A549 (cell line): ENCODE measurements at regions not wholly inside any gene's neighbourhood (a gene's known extent, or its start where the extent isn't known, plus 50 kb on each side); places are given as distances from the start of the nearest gene placed in this dataset.

Source experiments
- ATAC-seq, 2 experiments: fragments of 200-7000 bp in 1 of 2; fragments of >200 bp in 1 of 2; cut with Nextera tagmentation in 1 of 2; cut with Tn5 transposase in 1 of 2; 3 replicates each; pipeline versions ENCODE4 v1.8.0 to v1.9.1; 2018 to 2020; ENCODE audit warnings: mild to moderate bottlenecking in 1 of 2, moderate library complexity in 1 of 2
- CTCF ChIA-PET: fragments of 300-600 bp; sonication (Branson Sonifier 250); formaldehyde crosslinking; extraction: SDS; loops from one replicate; lab custom pipeline; 2021; ENCODE audit warnings: antibody characterized with exemption, inconsistent platforms; lab: Yijun Ruan, JAX
- POLR2A ChIA-PET: fragments of 350-600 bp; formaldehyde crosslinking; extraction: SDS; loops from one replicate; lab custom pipeline; 2021; ENCODE audit warnings: antibody characterized with exemption, inconsistent platforms; lab: Yijun Ruan, JAX
- DNase-seq, 2 experiments: peaks; one replicate each; pipeline versions ENCODE4 v3.0.0 to v3.0.0-alpha.2; 2011 to 2016; ENCODE audit warnings: low read depth in 1 of 2, low spot score in 1 of 2
- FAIRE-seq: peaks from 2 replicates; lab custom pipeline; 2011; peaks lifted over from hg19 to GRCh38; lab: Jason Lieb, UNC
- H3K27ac ChIP-seq, 2 experiments: fragments of >200 bp; sonication (Bioruptor Twin); formaldehyde crosslinking; 3 replicates each; pipeline ENCODE4 v1.5.1; 2016 to 2017
- H3K4me1 ChIP-seq: fragments of >200 bp; sonication (Bioruptor Twin); formaldehyde crosslinking; 3 replicates; pipeline ENCODE4 v1.6.1; 2016
- H3K4me2 ChIP-seq: fragments of >200 bp; sonication (Bioruptor Twin); formaldehyde crosslinking; 3 replicates; pipeline ENCODE4 v1.6.1; 2016
- H3K4me3 ChIP-seq: fragments of >200 bp; sonication (Bioruptor Twin); formaldehyde crosslinking; 3 replicates; pipeline ENCODE4 v1.5.1; 2016
- H3K9me3 ChIP-seq: fragments of >200 bp; sonication (Bioruptor Twin); formaldehyde crosslinking; 3 replicates; pipeline ENCODE4 v1.6.1; 2016
- CEBPB ChIP-seq, 2 experiments: fragments of >200 bp in 1 of 2; sonication (Bioruptor Twin) in 1 of 2; formaldehyde crosslinking in 1 of 2; IDR thresholded peaks; 2 replicates each; pipeline ENCODE4 v1.6.1; 2012 to 2016
- EHF ChIP-seq: fragments of 250-450 bp; sonication (Bioruptor Pico); IDR thresholded peaks from 2 replicates; pipeline ENCODE4 v1.5.0; 2020; ENCODE audit warnings: mild to moderate bottlenecking
- EP300 ChIP-seq, 2 experiments: fragments of >200 bp; sonication (Bioruptor Twin); formaldehyde crosslinking; IDR thresholded peaks; 2 replicates in 1 of 2; 3 replicates in 1 of 2; pipeline ENCODE4 v1.6.1; 2016 to 2017
- ESRRA ChIP-seq: fragments of 150-350 bp; IDR thresholded peaks from 2 replicates; pipeline ENCODE4 v1.6.1; 2014; ENCODE audit warnings: mild to moderate bottlenecking, low read length, borderline replicate concordance
- FOSB ChIP-seq: fragments of 250-450 bp; sonication (Bioruptor Pico); IDR thresholded peaks from 2 replicates; pipeline ENCODE4 v1.5.0; 2020; ENCODE audit warnings: mild to moderate bottlenecking, moderate library complexity
- HEYL ChIP-seq: fragments of 250-450 bp; sonication (Bioruptor Pico); IDR thresholded peaks from 2 replicates; pipeline ENCODE4 v1.8.0; 2021; ENCODE audit warnings: mild to moderate bottlenecking, moderate library complexity
- JUN ChIP-seq, 2 experiments: fragments of >200 bp; sonication (Bioruptor Twin); formaldehyde crosslinking; IDR thresholded peaks; 2 replicates in 1 of 2; 3 replicates in 1 of 2; pipeline ENCODE4 v1.6.1; 2016 to 2017
- KDM5A ChIP-seq: fragments of 200-600 bp; sonication (generic); IDR thresholded peaks from 2 replicates; pipeline ENCODE4 v1.6.1; 2016; ENCODE audit warnings: antibody characterized with exemption, mild to moderate bottlenecking
- MAFK ChIP-seq: fragments of 450-650 bp; IDR thresholded peaks from 2 replicates; pipeline ENCODE4 v1.6.1; 2014; ENCODE audit not compliant: partially characterized antibody
- MAZ ChIP-seq: fragments of 150-350 bp; IDR thresholded peaks from 2 replicates; pipeline ENCODE4 v1.6.1; 2014; ENCODE audit warnings: antibody characterized with exemption, low read depth, low read length, borderline replicate concordance
- NR3C1 ChIP-seq: fragments of >200 bp; sonication (Bioruptor Twin); formaldehyde crosslinking; IDR thresholded peaks from 3 replicates; pipeline ENCODE4 v1.6.1; 2017
- RAD21 ChIP-seq, 2 experiments: fragments of >200 bp in 1 of 2; sonication (Bioruptor Twin) in 1 of 2; formaldehyde crosslinking in 1 of 2; IDR thresholded peaks in 1 of 2; conservative IDR thresholded peaks in 1 of 2; 2 replicates in 1 of 2; 3 replicates in 1 of 2; pipeline ENCODE4 v1.6.1; 2012 to 2018; ENCODE audit warnings: inconsistent platforms in 1 of 2
- RARB ChIP-seq: fragments of 250-450 bp; sonication (Bioruptor Pico); IDR thresholded peaks from 2 replicates; pipeline ENCODE4 v1.8.0; 2021; ENCODE audit warnings: mild to moderate bottlenecking, moderate library complexity
- SMC3 ChIP-seq: fragments of >200 bp; sonication (Bioruptor Twin); formaldehyde crosslinking; IDR thresholded peaks from 3 replicates; pipeline ENCODE4 v1.6.1; 2018; ENCODE audit warnings: inconsistent platforms
- ZFP36 ChIP-seq: fragments of 450-650 bp; IDR thresholded peaks from 2 replicates; pipeline ENCODE4 v1.6.1; 2014; ENCODE audit warnings: borderline replicate concordance; ENCODE audit not compliant: partially characterized antibody
- ZSCAN20 ChIP-seq: fragments of 250-450 bp; sonication (Bioruptor Pico); IDR thresholded peaks from 2 replicates; pipeline ENCODE4 v1.8.0; 2022; ENCODE audit warnings: mild to moderate bottlenecking, moderate library complexity
- WGBS: methylation state at CpG from one replicate; pipeline ENCODE4 v1.1.6; 2017; ENCODE audit errors: missing lambda C conversion rate; 5-methylcytosine and 5-hydroxymethylcytosine counted together
- TF ChIP-seq, protein P1 (sequence below): IDR thresholded peaks from 2 replicates; pipeline ENCODE4 v1.6.1; 2012

DNA sequence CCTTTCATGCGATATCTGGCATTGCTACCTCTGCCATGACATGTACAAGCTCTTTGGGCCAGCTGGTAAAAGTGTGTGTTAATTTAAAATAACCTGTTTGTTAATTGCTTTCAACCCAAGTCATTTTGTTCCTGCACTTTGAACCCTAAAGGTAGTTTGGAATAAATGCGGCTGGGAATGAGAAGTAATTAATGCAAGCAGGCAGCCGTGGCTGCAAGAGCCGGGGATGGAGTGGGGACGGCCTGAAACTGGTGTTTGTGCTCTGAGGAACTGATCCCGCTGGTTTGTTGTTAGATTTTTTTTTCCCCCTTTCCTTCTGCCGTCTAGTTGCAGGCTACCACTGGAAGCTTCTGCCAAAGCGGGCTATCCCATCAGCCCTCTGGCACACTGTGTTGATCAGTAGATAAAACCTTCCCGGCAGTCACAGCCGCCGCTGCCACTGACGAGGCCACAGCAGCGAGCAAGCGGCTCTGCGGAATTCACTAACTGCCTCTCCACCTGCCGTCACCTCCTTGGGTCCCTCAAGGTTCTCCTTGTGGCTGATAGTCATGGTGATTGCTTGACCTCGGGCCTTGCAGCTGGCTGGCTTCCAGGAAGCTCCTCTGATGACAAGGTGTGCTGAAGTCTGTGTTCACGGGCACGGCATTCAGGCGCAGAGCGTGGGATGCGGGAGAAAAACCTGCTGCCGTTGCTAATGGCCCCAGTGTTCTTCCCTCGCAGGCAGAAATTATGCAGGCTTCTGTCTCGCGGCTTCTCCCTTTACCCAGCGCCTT is 315.9 kb downstream of the TFAP2A start:
- Histone ChIP-seq H3K27ac (no peak overlapping the region), H3K4me2 (no peak overlapping the region), H3K9me3 (no peaks in the 10 kb centered on the region), H3K4me3 (no peak overlapping the region), H3K4me1 (no peaks in the 10 kb centered on the region)
- no peak for FAIRE-seq
- WGBS, result 89% methylated on average over 21 of the region's 27 CpGs
- POLR2A ChIA-PET, result no interaction called here
- CTCF ChIA-PET, result no interaction called here
- no peak for ATAC-seq
- TF ChIP-seq RAD21 (conservative IDR thresholded peaks at IDR 0.05 in 1 of 2, IDR thresholded peaks at IDR 0.05 in 1 of 2), result no peak
- no peak for TF ChIP-seq RARB (CRISPR knock-in tag)
- TF ChIP-seq ZFP36, result no peak
- TF ChIP-seq FOSB (CRISPR knock-in tag), result no peak
- no peak for TF ChIP-seq MAFK
- no peak for TF ChIP-seq EP300 (IDR thresholded peaks at IDR 0.05)
- TF ChIP-seq, all 56 proteins: peak for 0
- no peak for DNase-seq

GRCh38 chr6:10093282-10093681 is 321.6 kb downstream of the TFAP2A start:
- 67% methylated on average over 3 of the region's 5 CpGs for WGBS
- no peak for TF ChIP-seq HEYL (CRISPR knock-in tag)
- TF ChIP-seq, protein P1, sequence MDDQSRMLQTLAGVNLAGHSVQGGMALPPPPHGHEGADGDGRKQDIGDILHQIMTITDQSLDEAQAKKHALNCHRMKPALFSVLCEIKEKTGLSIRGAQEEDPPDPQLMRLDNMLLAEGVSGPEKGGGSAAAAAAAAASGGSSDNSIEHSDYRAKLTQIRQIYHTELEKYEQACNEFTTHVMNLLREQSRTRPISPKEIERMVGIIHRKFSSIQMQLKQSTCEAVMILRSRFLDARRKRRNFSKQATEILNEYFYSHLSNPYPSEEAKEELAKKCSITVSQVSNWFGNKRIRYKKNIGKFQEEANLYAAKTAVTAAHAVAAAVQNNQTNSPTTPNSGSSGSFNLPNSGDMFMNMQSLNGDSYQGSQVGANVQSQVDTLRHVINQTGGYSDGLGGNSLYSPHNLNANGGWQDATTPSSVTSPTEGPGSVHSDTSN, result no peak
- TF ChIP-seq MAZ, result no peak
- TF ChIP-seq MAFK, result no peak
- TF ChIP-seq EHF (CRISPR knock-in tag), result no peak
- TF ChIP-seq NR3C1, result no peak
- no peak for TF ChIP-seq ZSCAN20
- ChIA-PET CTCF (no interaction called here), POLR2A (no interaction called here)
- H3K4me2 ChIP-seq, result no peak overlapping the region
- H3K9me3 ChIP-seq, result peaks cover 9% of the 10 kb centered on the region; the same call in 2 of the 3 replicates
- H3K4me1 ChIP-seq, result no peaks in the 10 kb centered on the region
- ATAC-seq, result no peak
- no peak overlapping the region for H3K27ac ChIP-seq
- DNase-seq, result no peak
- FAIRE-seq, result no peak
- H3K4me3 ChIP-seq, result no peak overlapping the region

- no peak overlapping the region for H3K4me3 ChIP-seq
- no peak for FAIRE-seq
These were observed 330.5 kb downstream of the TFAP2A start for GRCh38 chr6:10084111-10084986.

DNA sequence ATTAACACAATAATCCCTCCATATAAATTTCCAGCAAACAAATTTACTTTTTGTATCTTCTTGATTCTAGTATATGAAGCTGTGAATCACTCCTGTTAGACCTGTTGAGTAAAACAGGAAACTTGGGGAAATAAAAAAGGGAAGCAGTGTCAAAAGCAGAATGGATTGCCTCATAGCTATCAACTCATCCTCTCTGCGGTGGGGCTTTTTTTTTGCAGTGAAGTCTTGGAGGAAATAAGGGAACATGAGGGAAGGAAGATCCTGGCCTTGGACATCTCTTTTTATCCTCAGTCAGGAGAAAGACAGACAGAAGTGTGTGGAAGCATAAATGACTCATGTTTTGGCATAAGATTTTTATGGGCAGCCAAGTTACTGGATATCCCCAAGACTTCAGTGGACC is 332.5 kb downstream of the TFAP2A start:
- no peak overlapping the region for H3K4me3 ChIP-seq
- DNase-seq, result no peak
- ChIA-PET CTCF (no interaction called here), POLR2A (no interaction called here)
- H3K9me3 ChIP-seq, result no peaks in the 10 kb centered on the region
- H3K4me2 ChIP-seq, result peak overlapping the region; percentile 31; the same call in 2 of the 3 replicates
- 11% methylated on average over 1 of the region's 1 CpG for WGBS
- FAIRE-seq, result no peak
- H3K27ac ChIP-seq, result peak overlapping the region in 1 of 2 experiments; percentile 50; a peak in 2 of 6 replicates
- no peak for ATAC-seq
- TF ChIP-seq SMC3, result 0 out of 3 replicates have a peak, but pooled peaks have one; percentile 9
- TF ChIP-seq KDM5A, result no peak
- TF ChIP-seq, all 56 proteins: peak for 1
- peaks cover 23% of the 10 kb centered on the region; the same call in 2 of the 3 replicates for H3K4me1 ChIP-seq

More at GRCh38 chr6:10084111-10084986, 330.5 kb downstream of the TFAP2A start:
- 76% methylated on average over 13 of the region's 14 CpGs for WGBS
- CTCF ChIA-PET, result interaction anchor here (1.2 kb wide), 1 partner anchor 16 kb away, joined by 5 read pairs; no protein-coding TSS in a partner anchor
- peak; percentile 2 to 60 for DNase-seq
- TF ChIP-seq CEBPB (IDR thresholded peaks at IDR 0.05) (peak; percentile 29 to 55; a peak in 3 of 4 replicates), SMC3 (peak; percentile 35; the same call in 2 of the 3 replicates), ESRRA (no peak), JUN (IDR thresholded peaks at IDR 0.05) (0 out of 5 replicates have a peak, but pooled peaks of 1 of the 2 experiments have one; percentile 26), RAD21 (conservative IDR thresholded peaks at IDR 0.05 in 1 of 2, IDR thresholded peaks at IDR 0.05 in 1 of 2) (peak; percentile 13 to 48; a peak in 3 of 5 replicates)
- TF ChIP-seq, all 56 proteins: peak for 4
- Histone ChIP-seq H3K27ac (peak overlapping the region in 1 of 2 experiments; percentile 57; a peak in 2 of 6 replicates), H3K4me2 (peak overlapping the region; percentile 35; the same call in 2 of the 3 replicates), H3K9me3 (no peaks in the 10 kb centered on the region), H3K4me1 (peaks cover 23% of the 10 kb centered on the region; the same call in 2 of the 3 replicates)
- POLR2A ChIA-PET, result interaction anchor here (0.5 to 0.7 kb wide), 2 partner anchors 328 to 329 kb away, joined by 3 read pairs; no protein-coding TSS in a partner anchor
- ATAC-seq, result peak; percentile 65 to 77
